Mesothelial cell of epicardium (in vitro differentiated cells): ENCODE measurements at regions not wholly inside any gene's neighbourhood (a gene's known extent, or its start where the extent isn't known, plus 50 kb on each side); places are given as distances from the start of the nearest gene placed in this dataset.

ENCODE experiments used
- DNase-seq, 2 experiments: peaks; one replicate each; pipeline ENCODE4 v3.0.0; 2021; ENCODE audit warnings: low spot score in 2 of 2; ENCODE audit not compliant: unreplicated experiment in 2 of 2
- H3K27ac Mint-ChIP-seq: 2 replicates; pipeline ENCODE4 v1.8.0; 2021; ENCODE audit warnings: mixed read lengths
- H3K27me3 Mint-ChIP-seq: 2 replicates; pipeline ENCODE4 v1.8.0; 2021; ENCODE audit warnings: low read depth, mixed read lengths
- H3K36me3 Mint-ChIP-seq: 2 replicates; pipeline ENCODE4 v1.8.0; 2021; ENCODE audit warnings: mixed read lengths
- H3K4me1 Mint-ChIP-seq: 2 replicates; pipeline ENCODE4 v1.8.0; 2021; ENCODE audit warnings: mixed read lengths
- H3K4me3 Mint-ChIP-seq: 2 replicates; pipeline ENCODE4 v1.8.0; 2021; ENCODE audit warnings: mild to moderate bottlenecking, moderate library complexity, mixed read lengths
- H3K9me3 Mint-ChIP-seq: 2 replicates; pipeline ENCODE4 v1.8.0; 2021; ENCODE audit warnings: mixed read lengths
- TF ChIP-seq, protein P1 (sequence below): fragments of 200-600 bp; sonication (generic); IDR thresholded peaks from one replicate; pipeline ENCODE4 v1.5.0; 2021; ENCODE audit warnings: antibody characterized with exemption; ENCODE audit not compliant: unreplicated experiment

GRCh38 chr7:81355911-81356310, 413.9 kb downstream of the HGF start:
- TF ChIP-seq, protein P1, sequence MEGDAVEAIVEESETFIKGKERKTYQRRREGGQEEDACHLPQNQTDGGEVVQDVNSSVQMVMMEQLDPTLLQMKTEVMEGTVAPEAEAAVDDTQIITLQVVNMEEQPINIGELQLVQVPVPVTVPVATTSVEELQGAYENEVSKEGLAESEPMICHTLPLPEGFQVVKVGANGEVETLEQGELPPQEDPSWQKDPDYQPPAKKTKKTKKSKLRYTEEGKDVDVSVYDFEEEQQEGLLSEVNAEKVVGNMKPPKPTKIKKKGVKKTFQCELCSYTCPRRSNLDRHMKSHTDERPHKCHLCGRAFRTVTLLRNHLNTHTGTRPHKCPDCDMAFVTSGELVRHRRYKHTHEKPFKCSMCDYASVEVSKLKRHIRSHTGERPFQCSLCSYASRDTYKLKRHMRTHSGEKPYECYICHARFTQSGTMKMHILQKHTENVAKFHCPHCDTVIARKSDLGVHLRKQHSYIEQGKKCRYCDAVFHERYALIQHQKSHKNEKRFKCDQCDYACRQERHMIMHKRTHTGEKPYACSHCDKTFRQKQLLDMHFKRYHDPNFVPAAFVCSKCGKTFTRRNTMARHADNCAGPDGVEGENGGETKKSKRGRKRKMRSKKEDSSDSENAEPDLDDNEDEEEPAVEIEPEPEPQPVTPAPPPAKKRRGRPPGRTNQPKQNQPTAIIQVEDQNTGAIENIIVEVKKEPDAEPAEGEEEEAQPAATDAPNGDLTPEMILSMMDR: no peak
- Mint-ChIP-seq H3K9me3 (peaks cover 19% of the 10 kb centered on the region), H3K4me1 (peaks cover 18% of the 10 kb centered on the region), H3K4me3 (no peak overlapping the region), H3K27me3 (no peaks in the 10 kb centered on the region), H3K27ac (no peak overlapping the region), H3K36me3 (peaks cover 10% of the 10 kb centered on the region)
- DNase-seq: no peak

- H3K9me3 Mint-ChIP-seq: peaks cover 30% of the 10 kb centered on the region
- TF ChIP-seq, protein P1: no peak
- no peaks in the 10 kb centered on the region for H3K4me1 Mint-ChIP-seq
- peaks cover 9% of the 10 kb centered on the region for H3K36me3 Mint-ChIP-seq
- H3K27me3 Mint-ChIP-seq: no peaks in the 10 kb centered on the region
- no peak for DNase-seq
- no peak overlapping the region for H3K27ac Mint-ChIP-seq
- H3K4me3 Mint-ChIP-seq: no peak overlapping the region
Measured at GRCh38 chr7:81349044-81349443, 420.8 kb downstream of the HGF start.

DNA sequence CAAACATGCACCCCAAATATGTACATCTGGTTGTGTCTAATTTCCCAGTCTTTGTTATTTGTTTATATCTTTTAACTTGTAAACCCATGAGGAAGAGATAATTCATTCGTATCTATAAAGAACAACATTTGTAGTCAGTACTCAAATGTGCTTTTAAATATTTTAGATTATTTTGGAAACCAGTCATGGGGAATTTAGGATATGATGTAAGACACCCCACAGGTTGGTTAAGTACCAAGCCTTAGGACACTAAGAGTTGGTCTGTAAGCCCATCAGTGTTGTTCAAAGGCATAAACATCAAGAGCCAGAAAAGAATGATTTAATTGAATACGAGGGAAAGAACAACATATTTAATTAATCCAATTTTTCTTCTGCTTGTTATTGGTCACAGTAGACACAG, 421.1 kb upstream of the SEMA3C start:
- no peak for DNase-seq
- H3K36me3 Mint-ChIP-seq: no peaks in the 10 kb centered on the region
- H3K9me3 Mint-ChIP-seq: peaks cover 12% of the 10 kb centered on the region
- TF ChIP-seq, protein P1: no peak
- H3K4me3 Mint-ChIP-seq: no peak overlapping the region
- H3K4me1 Mint-ChIP-seq: peaks cover 5% of the 10 kb centered on the region
- no peaks in the 10 kb centered on the region for H3K27me3 Mint-ChIP-seq
- H3K27ac Mint-ChIP-seq: no peak overlapping the region

GRCh38 chr7:81333536-81333935, 414.7 kb upstream of the SEMA3C start:
- H3K4me3 Mint-ChIP-seq: no peak overlapping the region
- peaks cover 4% of the 10 kb centered on the region for H3K9me3 Mint-ChIP-seq
- H3K27ac Mint-ChIP-seq: no peak overlapping the region
- peaks cover 26% of the 10 kb centered on the region for H3K4me1 Mint-ChIP-seq
- DNase-seq: no peak
- no peaks in the 10 kb centered on the region for H3K27me3 Mint-ChIP-seq
- no peaks in the 10 kb centered on the region for H3K36me3 Mint-ChIP-seq
- TF ChIP-seq, protein P1: no peak

GRCh38 chr7:81333004-81333403, 414.2 kb upstream of the SEMA3C start:
- no peak for DNase-seq
- H3K4me1 Mint-ChIP-seq: peaks cover 27% of the 10 kb centered on the region
- no peak overlapping the region for H3K27ac Mint-ChIP-seq
- TF ChIP-seq, protein P1: no peak
- H3K36me3 Mint-ChIP-seq: no peaks in the 10 kb centered on the region
- no peak overlapping the region for H3K4me3 Mint-ChIP-seq
- H3K27me3 Mint-ChIP-seq: no peaks in the 10 kb centered on the region
- peaks cover 4% of the 10 kb centered on the region for H3K9me3 Mint-ChIP-seq
